ENCODE measurements at regions not wholly inside any gene's neighbourhood (a gene's known extent, or its start where the extent isn't known, plus 50 kb on each side); places are given as distances from the start of the nearest gene placed in this dataset.

DNA sequence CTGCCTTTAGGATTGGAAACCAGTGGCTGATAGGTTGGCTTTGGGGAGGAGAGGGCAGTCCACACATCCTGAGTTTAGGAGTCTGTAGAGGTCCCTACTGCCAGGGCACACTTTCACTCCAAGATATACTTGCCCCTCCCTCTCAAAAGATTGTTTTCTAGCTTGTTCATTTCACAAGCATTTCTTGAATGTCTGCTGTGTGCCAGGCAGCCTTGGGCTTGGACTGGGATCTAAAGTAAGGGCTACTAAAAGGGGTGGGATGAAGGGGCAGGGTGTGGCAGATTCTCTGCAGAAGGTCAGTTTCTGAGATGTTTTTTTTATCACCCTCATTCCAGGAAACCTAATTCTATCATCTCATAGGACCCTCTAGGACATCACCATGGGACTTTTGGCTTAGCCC lies 272.4 kb downstream of the SKAP2 start:
- Histone ChIP-seq H3K36me3 (replicated peaks; ENCODE audit: insufficient read depth, low read depth) (no peaks in the 10 kb centered on the region), H4K20me1 (ENCODE audit: insufficient read depth, poor library complexity, severe bottlenecking) (no peaks in the 10 kb centered on the region), H3K27me3 (peaks cover 22% of the 10 kb centered on the region), H3K9me2 (replicated peaks; ENCODE audit: insufficient read depth) (no peaks in the 10 kb centered on the region), H2AFZ (no peak overlapping the region), H3K79me2 (no peaks in the 10 kb centered on the region), H3K4me1 (ENCODE audit: insufficient read depth) (no peaks in the 10 kb centered on the region), H3K4me2 (no peak overlapping the region), H3K9me3 (ENCODE audit: low read depth) (no peaks in the 10 kb centered on the region), H3K4me3 (no peak overlapping the region), H3K27ac (no peak overlapping the region)
- DNase-seq (ENCODE audit: low spot score) = no peak
- no peak for TF ChIP-seq EZH2 (IDR thresholded peaks at IDR 0.05; ENCODE audit: borderline replicate concordance)
- no peak for TF ChIP-seq EZH2phosphoT487 (IDR thresholded peaks at IDR 0.05; ENCODE audit: low read depth, severe bottlenecking, unreplicated experiment)
- TF ChIP-seq CTCF (IDR thresholded peaks at IDR 0.05; ENCODE audit: poor library complexity) = no peak

- no peak overlapping the region for H2AFZ ChIP-seq
- peaks cover 22% of the 10 kb centered on the region for H3K27me3 ChIP-seq
- DNase-seq (ENCODE audit: low spot score) = no peak
Measured at GRCh38 chr7:26593393-26593792, 271.0 kb downstream of the SKAP2 start.

DNA sequence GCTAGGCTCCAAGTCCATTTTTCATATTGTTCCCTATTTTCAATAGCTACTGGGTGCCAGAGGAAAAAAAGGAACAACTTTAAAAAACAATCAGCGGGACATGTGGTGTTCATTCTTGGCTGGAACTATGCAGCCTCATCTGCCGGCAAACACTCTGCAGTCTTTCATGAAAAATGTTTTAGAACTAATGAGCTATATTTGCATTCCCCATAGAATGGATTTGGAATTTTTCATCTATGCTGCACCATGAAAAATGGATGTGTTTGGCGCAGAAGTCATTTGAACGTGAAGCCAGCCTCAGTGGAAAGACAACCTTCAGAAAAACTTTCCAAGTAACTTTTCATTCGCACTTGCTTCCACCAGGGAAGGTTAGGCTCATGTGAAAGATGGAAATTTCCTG lies 270.5 kb downstream of the SKAP2 start:
- 94% methylated on average over 5 of the region's 5 CpGs for WGBS (ENCODE audit: low lambda C conversion rate, missing lambda C conversion rate)
- Histone ChIP-seq H3K4me1 (ENCODE audit: insufficient read depth) (no peaks in the 10 kb centered on the region), H3K79me2 (no peaks in the 10 kb centered on the region), H4K20me1 (ENCODE audit: insufficient read depth, poor library complexity, severe bottlenecking) (no peaks in the 10 kb centered on the region), H3K4me2 (no peak overlapping the region), H3K9me3 (ENCODE audit: low read depth) (peaks cover 2% of the 10 kb centered on the region), H3K27ac (no peak overlapping the region), H3K4me3 (no peak overlapping the region), H3K9me2 (replicated peaks; ENCODE audit: insufficient read depth) (no peaks in the 10 kb centered on the region), H3K27me3 (peaks cover 22% of the 10 kb centered on the region), H3K36me3 (replicated peaks; ENCODE audit: insufficient read depth, low read depth) (no peaks in the 10 kb centered on the region), H2AFZ (no peak overlapping the region)
- TF ChIP-seq EZH2 (IDR thresholded peaks at IDR 0.05; ENCODE audit: borderline replicate concordance) (no peak), CTCF (IDR thresholded peaks at IDR 0.05; ENCODE audit: poor library complexity) (no peak), EZH2phosphoT487 (IDR thresholded peaks at IDR 0.05; ENCODE audit: low read depth, severe bottlenecking, unreplicated experiment) (no peak)
- DNase-seq (ENCODE audit: low spot score) = no peak

More at GRCh38 chr7:26593393-26593792, 271.0 kb downstream of the SKAP2 start:
- TF ChIP-seq CTCF (IDR thresholded peaks at IDR 0.05; ENCODE audit: poor library complexity) = no peak
- TF ChIP-seq EZH2phosphoT487 (IDR thresholded peaks at IDR 0.05; ENCODE audit: low read depth, severe bottlenecking, unreplicated experiment) = no peak
- TF ChIP-seq EZH2 (IDR thresholded peaks at IDR 0.05; ENCODE audit: borderline replicate concordance) = no peak
- no peaks in the 10 kb centered on the region for H3K79me2 ChIP-seq
- WGBS (ENCODE audit: low lambda C conversion rate, missing lambda C conversion rate) = 79% methylated on average over 9 of the region's 9 CpGs
- H3K4me2 ChIP-seq = no peak overlapping the region
- no peaks in the 10 kb centered on the region for H4K20me1 ChIP-seq (ENCODE audit: insufficient read depth, poor library complexity, severe bottlenecking)
- no peak overlapping the region for H3K27ac ChIP-seq
- no peaks in the 10 kb centered on the region for H3K9me2 ChIP-seq (replicated peaks; ENCODE audit: insufficient read depth)
- no peaks in the 10 kb centered on the region for H3K4me1 ChIP-seq (ENCODE audit: insufficient read depth)
- no peaks in the 10 kb centered on the region for H3K36me3 ChIP-seq (replicated peaks; ENCODE audit: insufficient read depth, low read depth)
- peaks cover 2% of the 10 kb centered on the region for H3K9me3 ChIP-seq (ENCODE audit: low read depth)
- no peak overlapping the region for H3K4me3 ChIP-seq

DNA sequence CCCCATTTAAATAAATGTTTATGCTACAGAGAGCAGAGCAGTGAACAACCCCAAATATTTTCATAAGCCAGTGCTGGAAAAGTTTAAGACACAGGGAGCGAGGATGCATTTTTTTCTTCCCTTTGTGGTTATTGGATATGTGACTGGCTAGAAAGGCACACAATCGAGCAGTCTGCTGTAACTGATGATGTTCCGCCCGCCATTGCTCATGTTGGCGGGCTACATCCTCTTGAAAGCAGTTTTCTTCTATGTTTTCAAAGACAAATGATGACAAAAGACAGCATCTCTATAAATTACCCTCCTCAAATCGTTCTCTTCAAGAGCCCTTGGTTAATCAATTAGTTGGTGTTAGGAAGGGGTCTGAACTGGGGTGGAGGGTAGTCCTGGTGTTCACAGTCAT lies 269.8 kb downstream of the SKAP2 start:
- H3K79me2 ChIP-seq = no peaks in the 10 kb centered on the region
- no peaks in the 10 kb centered on the region for H4K20me1 ChIP-seq (ENCODE audit: insufficient read depth, poor library complexity, severe bottlenecking)
- no peak overlapping the region for H2AFZ ChIP-seq
- TF ChIP-seq EZH2phosphoT487 (IDR thresholded peaks at IDR 0.05; ENCODE audit: low read depth, severe bottlenecking, unreplicated experiment) (no peak), EZH2 (IDR thresholded peaks at IDR 0.05; ENCODE audit: borderline replicate concordance) (no peak), CTCF (IDR thresholded peaks at IDR 0.05; ENCODE audit: poor library complexity) (no peak)
- WGBS (ENCODE audit: low lambda C conversion rate, missing lambda C conversion rate) = 82% methylated on average over 6 of the region's 6 CpGs
- no peak overlapping the region for H3K27ac ChIP-seq
- no peaks in the 10 kb centered on the region for H3K9me2 ChIP-seq (replicated peaks; ENCODE audit: insufficient read depth)
- H3K9me3 ChIP-seq (ENCODE audit: low read depth) = peaks cover 2% of the 10 kb centered on the region
- H3K27me3 ChIP-seq = peaks cover 22% of the 10 kb centered on the region
- H3K4me3 ChIP-seq = no peak overlapping the region
- no peaks in the 10 kb centered on the region for H3K36me3 ChIP-seq (replicated peaks; ENCODE audit: insufficient read depth, low read depth)
- no peaks in the 10 kb centered on the region for H3K4me1 ChIP-seq (ENCODE audit: insufficient read depth)
- no peak overlapping the region for H3K4me2 ChIP-seq
- DNase-seq (ENCODE audit: low spot score) = no peak

Measured in hepatocyte (in vitro differentiated cells).